ENCODE measurements at regions not wholly inside any gene's neighbourhood (a gene's known extent, or its start where the extent isn't known, plus 50 kb on each side); places are given as distances from the start of the nearest gene placed in this dataset.

DNA sequence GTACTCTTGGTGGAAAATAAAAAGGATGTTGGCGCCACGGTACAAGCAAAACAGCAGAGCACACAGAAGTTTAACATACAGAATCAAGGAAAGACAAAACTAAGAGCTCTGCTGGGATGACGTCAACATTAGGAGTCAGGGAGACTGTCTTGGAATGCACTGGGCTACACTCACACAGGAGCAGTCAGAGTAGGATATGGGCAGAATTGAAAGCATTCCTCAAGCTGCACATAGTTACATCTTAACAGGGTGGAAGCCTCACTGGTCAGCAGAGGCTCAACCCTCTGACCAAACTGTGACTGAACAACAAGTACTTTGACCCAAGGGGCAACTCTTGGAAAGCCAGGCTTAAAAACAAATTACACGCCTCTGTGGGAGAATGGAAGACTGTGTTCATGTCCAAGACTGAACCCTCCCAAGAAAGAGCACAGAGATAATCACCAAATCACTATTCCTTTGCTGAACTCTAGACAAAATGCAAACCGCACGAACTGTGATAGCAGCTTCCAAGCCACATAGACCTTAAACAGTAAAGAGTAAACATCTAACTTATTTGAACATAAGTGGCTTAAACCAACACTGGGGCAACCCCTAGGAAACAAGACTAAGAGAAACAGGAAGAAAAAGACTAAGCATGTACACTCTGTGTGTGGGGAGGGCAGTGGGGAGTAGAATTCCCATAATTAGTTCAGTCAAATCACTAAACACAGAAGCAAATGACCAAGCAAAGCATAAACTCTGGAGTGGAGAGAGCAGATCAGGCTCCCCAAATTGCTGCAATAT, 772.7 kb downstream of the PRELID2 start:
- no peak for TF ChIP-seq CTCF (IDR thresholded peaks at IDR 0.05)

DNA sequence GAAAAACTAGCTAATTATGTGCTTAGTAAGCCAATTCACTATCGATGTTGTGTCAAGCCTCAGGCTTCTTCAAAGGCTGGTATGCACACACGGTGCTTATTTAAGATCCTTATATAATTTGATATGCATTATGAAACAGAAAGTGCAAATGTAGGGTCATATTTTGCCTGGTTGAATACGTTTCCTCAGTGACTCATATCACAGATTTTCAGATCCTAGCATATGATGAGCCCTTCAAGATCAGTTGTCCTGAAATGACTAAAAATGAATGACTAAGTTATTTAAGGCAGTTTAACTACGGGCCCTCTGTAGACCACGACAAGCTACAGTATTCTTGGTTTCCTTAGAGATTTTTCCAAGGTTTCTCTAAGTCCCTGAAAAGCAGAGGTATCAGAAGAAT, 778.3 kb downstream of the PRELID2 start:
- no peak for TF ChIP-seq CTCF (IDR thresholded peaks at IDR 0.05)

DNA sequence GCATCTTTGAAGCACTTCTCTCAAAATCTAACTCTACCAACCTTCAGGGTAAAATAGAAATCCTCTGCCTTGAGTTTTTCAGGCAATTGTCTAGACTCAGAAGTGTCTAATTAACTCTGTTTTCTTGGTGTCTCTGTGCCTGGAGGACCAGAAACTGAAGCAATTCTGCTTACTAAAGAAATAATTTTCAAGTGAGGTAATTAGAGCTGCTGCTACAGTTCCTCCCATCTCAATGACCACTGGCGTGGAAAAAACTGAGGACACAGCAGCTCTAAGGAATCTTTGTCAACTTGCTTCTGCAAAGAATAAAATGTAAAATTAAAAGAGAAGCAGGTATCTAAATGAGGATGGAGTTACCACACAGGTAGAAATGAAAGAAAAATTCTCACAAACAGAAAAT, 785.0 kb downstream of the PRELID2 start:
- no peak for TF ChIP-seq CTCF (IDR thresholded peaks at IDR 0.05)

DNA sequence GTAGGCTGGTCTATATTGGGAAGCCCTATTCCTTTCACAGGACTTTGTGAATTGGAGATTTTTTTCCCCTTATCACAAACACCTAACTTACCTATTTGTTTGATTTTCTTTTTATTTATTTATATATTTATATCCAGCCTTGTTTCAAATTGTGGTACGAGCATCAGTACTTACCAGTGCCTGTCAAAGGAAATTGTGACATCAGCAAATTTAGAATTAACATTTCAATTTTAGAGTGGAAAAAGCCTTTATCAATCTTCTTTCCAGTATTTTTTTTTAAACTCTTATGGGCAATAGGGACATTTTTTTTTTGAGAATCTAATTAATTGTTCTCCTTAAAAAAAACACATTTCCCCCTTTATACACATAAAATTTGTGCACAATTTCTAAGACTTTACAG, 790.2 kb downstream of the PRELID2 start:
- TF ChIP-seq CTCF (IDR thresholded peaks at IDR 0.05) = no peak

- TF ChIP-seq CTCF (IDR thresholded peaks at IDR 0.05) = no peak
Measured at GRCh38 chr5:145028626-145029025, 806.5 kb downstream of the PRELID2 start.

- TF ChIP-seq CTCF (IDR thresholded peaks at IDR 0.05) = no peak
Measured at GRCh38 chr5:145027286-145027685, 807.9 kb downstream of the PRELID2 start.

DNA sequence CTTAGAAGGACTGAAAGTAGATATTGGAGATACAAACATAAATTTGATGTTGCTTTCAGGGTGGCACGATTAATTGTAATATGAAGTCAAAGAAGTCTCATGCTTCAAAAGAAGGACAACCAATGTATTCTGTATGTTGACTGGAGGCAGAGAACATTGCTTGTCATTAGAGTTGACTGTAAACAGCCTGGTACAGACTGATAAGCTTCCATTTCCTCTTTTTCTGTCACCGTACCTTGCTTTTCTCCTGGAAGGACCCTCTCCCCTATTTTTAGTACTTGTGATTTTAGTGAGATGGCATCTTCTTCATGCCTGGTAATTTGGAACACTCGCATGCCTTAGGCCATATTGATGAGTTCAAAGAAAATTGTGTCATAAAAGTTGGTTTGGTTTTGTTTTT, 809.4 kb downstream of the PRELID2 start:
- TF ChIP-seq CTCF (IDR thresholded peaks at IDR 0.05) = no peak

GRCh38 chr5:145015146-145015545, 820.0 kb downstream of the PRELID2 start:
- TF ChIP-seq CTCF (IDR thresholded peaks at IDR 0.05) = no peak

Measured in LNCAP (cell line).